A549 (cell line): ENCODE measurements at regions not wholly inside any gene's neighbourhood (a gene's known extent, or its start where the extent isn't known, plus 50 kb on each side); places are given as distances from the start of the nearest gene placed in this dataset.

Experiments used
- ATAC-seq, 2 experiments: fragments of 200-7000 bp in 1 of 2; fragments of >200 bp in 1 of 2; cut with Nextera tagmentation in 1 of 2; cut with Tn5 transposase in 1 of 2; 3 replicates each; pipeline versions ENCODE4 v1.8.0 to v1.9.1; 2018 to 2020; ENCODE audit warnings: mild to moderate bottlenecking in 1 of 2, moderate library complexity in 1 of 2
- CTCF ChIA-PET: fragments of 300-600 bp; sonication (Branson Sonifier 250); formaldehyde crosslinking; extraction: SDS; loops from one replicate; lab custom pipeline; 2021; ENCODE audit warnings: antibody characterized with exemption, inconsistent platforms; lab: Yijun Ruan, JAX
- POLR2A ChIA-PET: fragments of 350-600 bp; formaldehyde crosslinking; extraction: SDS; loops from one replicate; lab custom pipeline; 2021; ENCODE audit warnings: antibody characterized with exemption, inconsistent platforms; lab: Yijun Ruan, JAX
- DNase-seq, 2 experiments: peaks; one replicate each; pipeline versions ENCODE4 v3.0.0 to v3.0.0-alpha.2; 2011 to 2016; ENCODE audit warnings: low read depth in 1 of 2, low spot score in 1 of 2
- FAIRE-seq: peaks from 2 replicates; lab custom pipeline; 2011; peaks lifted over from hg19 to GRCh38; lab: Jason Lieb, UNC
- H3K27ac ChIP-seq, 2 experiments: fragments of >200 bp; sonication (Bioruptor Twin); formaldehyde crosslinking; 3 replicates each; pipeline ENCODE4 v1.5.1; 2016 to 2017
- H3K4me1 ChIP-seq: fragments of >200 bp; sonication (Bioruptor Twin); formaldehyde crosslinking; 3 replicates; pipeline ENCODE4 v1.6.1; 2016
- H3K4me2 ChIP-seq: fragments of >200 bp; sonication (Bioruptor Twin); formaldehyde crosslinking; 3 replicates; pipeline ENCODE4 v1.6.1; 2016
- H3K4me3 ChIP-seq: fragments of >200 bp; sonication (Bioruptor Twin); formaldehyde crosslinking; 3 replicates; pipeline ENCODE4 v1.5.1; 2016
- H3K9me3 ChIP-seq: fragments of >200 bp; sonication (Bioruptor Twin); formaldehyde crosslinking; 3 replicates; pipeline ENCODE4 v1.6.1; 2016
- BHLHE40 ChIP-seq: IDR thresholded peaks from 2 replicates; pipeline ENCODE4 v1.6.1; 2012; ENCODE audit warnings: low read depth, low read length, inconsistent platforms
- CHD4 ChIP-seq: fragments of 200-600 bp; sonication (generic); IDR thresholded peaks from 2 replicates; pipeline ENCODE4 v1.6.1; 2016; ENCODE audit warnings: antibody characterized with exemption, mild to moderate bottlenecking, borderline replicate concordance
- ESRRA ChIP-seq: fragments of 150-350 bp; IDR thresholded peaks from 2 replicates; pipeline ENCODE4 v1.6.1; 2014; ENCODE audit warnings: mild to moderate bottlenecking, low read length, borderline replicate concordance
- FOSL2 ChIP-seq, 2 experiments: fragments of 450-650 bp in 1 of 2; fragments of >200 bp in 1 of 2; sonication (Bioruptor Twin) in 1 of 2; formaldehyde crosslinking; IDR thresholded peaks; 2 replicates each; pipeline versions ENCODE4 v1.5.0 to v1.6.1; 2016 to 2020; ENCODE audit warnings: mild to moderate bottlenecking in 1 of 2, moderate library complexity in 1 of 2
- HDAC2 ChIP-seq: fragments of 200-600 bp; sonication (generic); IDR thresholded peaks from 2 replicates; pipeline ENCODE4 v1.6.1; 2016
- HES2 ChIP-seq: fragments of >200 bp; sonication (Bioruptor Twin); formaldehyde crosslinking; IDR thresholded peaks from 2 replicates; pipeline ENCODE4 v1.6.1; 2016
- HEYL ChIP-seq: fragments of 250-450 bp; sonication (Bioruptor Pico); IDR thresholded peaks from 2 replicates; pipeline ENCODE4 v1.8.0; 2021; ENCODE audit warnings: mild to moderate bottlenecking, moderate library complexity
- HOXB5 ChIP-seq: fragments of 250-450 bp; sonication (Bioruptor Pico); IDR thresholded peaks from 2 replicates; pipeline ENCODE4 v1.5.0; 2020; ENCODE audit warnings: mild to moderate bottlenecking, moderate library complexity
- KDM1A ChIP-seq: fragments of 200-600 bp; sonication (generic); IDR thresholded peaks from 2 replicates; pipeline ENCODE4 v1.6.1; 2016; ENCODE audit warnings: low read depth, mild to moderate bottlenecking
- MAFK ChIP-seq: fragments of 450-650 bp; IDR thresholded peaks from 2 replicates; pipeline ENCODE4 v1.6.1; 2014; ENCODE audit not compliant: partially characterized antibody
- MAX ChIP-seq: IDR thresholded peaks from 2 replicates; pipeline ENCODE4 v1.6.1; 2012
- MAZ ChIP-seq: fragments of 150-350 bp; IDR thresholded peaks from 2 replicates; pipeline ENCODE4 v1.6.1; 2014; ENCODE audit warnings: antibody characterized with exemption, low read depth, low read length, borderline replicate concordance
- PBX3 ChIP-seq: IDR thresholded peaks from 2 replicates; pipeline ENCODE4 v1.6.1; 2012
- POLR2A ChIP-seq: IDR thresholded peaks from 2 replicates; pipeline ENCODE4 v1.6.1; 2012; ENCODE audit warnings: mild to moderate bottlenecking, low read length
- RCOR1 ChIP-seq: fragments of 150-350 bp; IDR thresholded peaks from 2 replicates; pipeline ENCODE4 v1.6.1; 2014; ENCODE audit warnings: antibody characterized with exemption, low read length, low read depth
- REST ChIP-seq: fragments of 200-600 bp; sonication (generic); IDR thresholded peaks from 2 replicates; pipeline ENCODE4 v1.6.1; 2016; ENCODE audit warnings: antibody characterized with exemption, mild to moderate bottlenecking, moderate library complexity
- RFX5 ChIP-seq: fragments of 450-650 bp; IDR thresholded peaks from 2 replicates; pipeline ENCODE4 v1.7.1; 2014; ENCODE audit warnings: antibody characterized with exemption, mild to moderate bottlenecking, moderate library complexity
- SMC3 ChIP-seq: fragments of >200 bp; sonication (Bioruptor Twin); formaldehyde crosslinking; IDR thresholded peaks from 3 replicates; pipeline ENCODE4 v1.6.1; 2018; ENCODE audit warnings: inconsistent platforms
- SREBF2 ChIP-seq: fragments of 450-650 bp; IDR thresholded peaks from 2 replicates; pipeline ENCODE4 v1.6.1; 2014; ENCODE audit warnings: mild to moderate bottlenecking, moderate library complexity
- TFCP2L1 ChIP-seq: fragments of 250-450 bp; sonication (Bioruptor Pico); IDR thresholded peaks from 2 replicates; pipeline ENCODE4 v1.5.0; 2021; ENCODE audit warnings: mild to moderate bottlenecking
- TP53 ChIP-seq: fragments of 250-450 bp; sonication (Bioruptor Pico); IDR thresholded peaks from 2 replicates; pipeline ENCODE4 v1.5.0; 2021; ENCODE audit warnings: mild to moderate bottlenecking, moderate library complexity
- ZNF302 ChIP-seq: fragments of 250-450 bp; sonication (Bioruptor Pico); IDR thresholded peaks from 2 replicates; pipeline ENCODE4 v1.9.0; 2021; ENCODE audit warnings: inconsistent platforms, mild to moderate bottlenecking, moderate library complexity
- WGBS: methylation state at CpG from one replicate; pipeline ENCODE4 v1.1.6; 2017; ENCODE audit errors: missing lambda C conversion rate; 5-methylcytosine and 5-hydroxymethylcytosine counted together
- TF ChIP-seq, protein P1 (sequence below): fragments of >200 bp; sonication (Bioruptor Twin); formaldehyde crosslinking; IDR thresholded peaks from 3 replicates; pipeline ENCODE4 v1.5.1; 2016
- TF ChIP-seq, protein P2 (sequence below): fragments of 150-350 bp; IDR thresholded peaks from 2 replicates; pipeline ENCODE4 v1.6.1; 2014; ENCODE audit warnings: low read depth, mild to moderate bottlenecking, low read length

GRCh38 chr4:59457576-59457975, 1742.5 kb upstream of the ADGRL3 start:
- FAIRE-seq (no peak), DNase-seq (no peak), ATAC-seq (no peak)
- ChIA-PET CTCF (no interaction called here), POLR2A (no interaction called here)
- TF ChIP-seq, protein P1, sequence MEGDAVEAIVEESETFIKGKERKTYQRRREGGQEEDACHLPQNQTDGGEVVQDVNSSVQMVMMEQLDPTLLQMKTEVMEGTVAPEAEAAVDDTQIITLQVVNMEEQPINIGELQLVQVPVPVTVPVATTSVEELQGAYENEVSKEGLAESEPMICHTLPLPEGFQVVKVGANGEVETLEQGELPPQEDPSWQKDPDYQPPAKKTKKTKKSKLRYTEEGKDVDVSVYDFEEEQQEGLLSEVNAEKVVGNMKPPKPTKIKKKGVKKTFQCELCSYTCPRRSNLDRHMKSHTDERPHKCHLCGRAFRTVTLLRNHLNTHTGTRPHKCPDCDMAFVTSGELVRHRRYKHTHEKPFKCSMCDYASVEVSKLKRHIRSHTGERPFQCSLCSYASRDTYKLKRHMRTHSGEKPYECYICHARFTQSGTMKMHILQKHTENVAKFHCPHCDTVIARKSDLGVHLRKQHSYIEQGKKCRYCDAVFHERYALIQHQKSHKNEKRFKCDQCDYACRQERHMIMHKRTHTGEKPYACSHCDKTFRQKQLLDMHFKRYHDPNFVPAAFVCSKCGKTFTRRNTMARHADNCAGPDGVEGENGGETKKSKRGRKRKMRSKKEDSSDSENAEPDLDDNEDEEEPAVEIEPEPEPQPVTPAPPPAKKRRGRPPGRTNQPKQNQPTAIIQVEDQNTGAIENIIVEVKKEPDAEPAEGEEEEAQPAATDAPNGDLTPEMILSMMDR: no peak
- no peak for TF ChIP-seq SREBF2
- TF ChIP-seq MAX: no peak
- no peak for TF ChIP-seq HES2
- no peak for TF ChIP-seq REST
- no peak for TF ChIP-seq HEYL
- TF ChIP-seq MAZ: no peak
- TF ChIP-seq RCOR1: no peak
- TF ChIP-seq FOSL2 (IDR thresholded peaks at IDR 0.05): no peak
- TF ChIP-seq FOSL2 (CRISPR knock-in tag; IDR thresholded peaks at IDR 0.05): no peak
- no peak for TF ChIP-seq SMC3
- TF ChIP-seq RFX5: no peak
- TF ChIP-seq KDM1A: no peak
- no peak for TF ChIP-seq ZNF302 (CRISPR knock-in tag)
- TF ChIP-seq TFCP2L1 (CRISPR knock-in tag): no peak
- TF ChIP-seq, protein P2, sequence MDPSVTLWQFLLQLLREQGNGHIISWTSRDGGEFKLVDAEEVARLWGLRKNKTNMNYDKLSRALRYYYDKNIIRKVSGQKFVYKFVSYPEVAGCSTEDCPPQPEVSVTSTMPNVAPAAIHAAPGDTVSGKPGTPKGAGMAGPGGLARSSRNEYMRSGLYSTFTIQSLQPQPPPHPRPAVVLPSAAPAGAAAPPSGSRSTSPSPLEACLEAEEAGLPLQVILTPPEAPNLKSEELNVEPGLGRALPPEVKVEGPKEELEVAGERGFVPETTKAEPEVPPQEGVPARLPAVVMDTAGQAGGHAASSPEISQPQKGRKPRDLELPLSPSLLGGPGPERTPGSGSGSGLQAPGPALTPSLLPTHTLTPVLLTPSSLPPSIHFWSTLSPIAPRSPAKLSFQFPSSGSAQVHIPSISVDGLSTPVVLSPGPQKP: no peak
- no peak for TF ChIP-seq HOXB5
- 47% methylated on average over 4 of the region's 4 CpGs for WGBS
- H3K4me1 ChIP-seq: no peaks in the 10 kb centered on the region
- H3K4me2 ChIP-seq: no peak overlapping the region
- no peak overlapping the region for H3K4me3 ChIP-seq
- H3K9me3 ChIP-seq: no peaks in the 10 kb centered on the region
- no peak overlapping the region for H3K27ac ChIP-seq

GRCh38 chr4:59484944-59485343, 1715.2 kb upstream of the ADGRL3 start:
- ATAC-seq (no peak), FAIRE-seq (no peak), DNase-seq (no peak)
- Histone ChIP-seq H3K27ac (no peak overlapping the region), H3K4me1 (no peaks in the 10 kb centered on the region), H3K4me3 (no peak overlapping the region), H3K4me2 (no peak overlapping the region), H3K9me3 (no peaks in the 10 kb centered on the region)
- no peak for TF ChIP-seq TP53 (CRISPR knock-in tag)
- no peak for TF ChIP-seq CHD4
- no peak for TF ChIP-seq POLR2A
- no peak for TF ChIP-seq MAX
- no peak for TF ChIP-seq ESRRA
- no peak for TF ChIP-seq MAFK
- TF ChIP-seq RCOR1: no peak
- TF ChIP-seq HDAC2: no peak
- no peak for TF ChIP-seq SREBF2
- TF ChIP-seq BHLHE40: no peak
- no peak for TF ChIP-seq HES2
- no peak for TF ChIP-seq PBX3
- no peak for TF ChIP-seq SMC3
- TF ChIP-seq ZNF302 (CRISPR knock-in tag): no peak
- POLR2A ChIA-PET: no interaction called here
- 17% methylated on average over 1 of the region's 1 CpG for WGBS
- CTCF ChIA-PET: no interaction called here
